Karpas-422 (cell line): ENCODE measurements at regions not wholly inside any gene's neighbourhood (a gene's known extent, or its start where the extent isn't known, plus 50 kb on each side); places are given as distances from the start of the nearest gene placed in this dataset.

Experiments used
- DNase-seq: peaks from one replicate; pipeline ENCODE4 v3.0.0-alpha.2; 2015
- H2AFZ ChIP-seq: fragments of 200-600 bp; sonication (generic); 2 replicates; pipeline ENCODE4 v1.6.1; 2014; ENCODE audit warnings: antibody characterized with exemption, low read length, mixed read lengths
- H3K27ac ChIP-seq: fragments of 200-600 bp; sonication (generic); 2 replicates; pipeline ENCODE4 v1.5.1; 2014; ENCODE audit warnings: mild to moderate bottlenecking, low read length, moderate library complexity
- H3K27me3 ChIP-seq: fragments of 200-600 bp; sonication (generic); 2 replicates; pipeline ENCODE4 v1.6.1; 2014; ENCODE audit warnings: low read length, mixed read lengths
- H3K36me3 ChIP-seq: fragments of 200-600 bp; sonication (generic); 2 replicates; pipeline ENCODE4 v1.6.1; 2014; ENCODE audit warnings: low read length, mixed read lengths; ENCODE audit not compliant: insufficient read depth
- H3K4me1 ChIP-seq: fragments of 200-600 bp; sonication (generic); 2 replicates; pipeline ENCODE4 v1.6.1; 2014; ENCODE audit warnings: mild to moderate bottlenecking, low read length, mixed read lengths
- H3K4me2 ChIP-seq: fragments of 200-600 bp; sonication (generic); 2 replicates; pipeline ENCODE4 v1.6.1; 2014; ENCODE audit warnings: low read length, low read depth, mild to moderate bottlenecking; ENCODE audit not compliant: poor library complexity, severe bottlenecking
- H3K4me3 ChIP-seq: fragments of 200-600 bp; sonication (generic); 2 replicates; pipeline ENCODE4 v1.5.1; 2014; ENCODE audit warnings: mild to moderate bottlenecking, antibody characterized with exemption, low read length, mixed read lengths
- H3K79me2 ChIP-seq: fragments of 200-600 bp; sonication (generic); 2 replicates; pipeline ENCODE4 v1.6.1; 2014; ENCODE audit warnings: mild to moderate bottlenecking, low read length, mixed read lengths
- H3K9ac ChIP-seq: fragments of 200-600 bp; sonication (generic); 2 replicates; pipeline ENCODE4 v1.6.0; 2014; ENCODE audit warnings: low read length
- H3K9me2 ChIP-seq: fragments of 200-600 bp; sonication (generic), shearing (Covaris generic); replicated peaks from 2 replicates; pipeline ENCODE4 v1.6.0; 2014; ENCODE audit warnings: mild to moderate bottlenecking, low read length, moderate library complexity; ENCODE audit not compliant: insufficient read depth
- H3K9me3 ChIP-seq: fragments of 300-700, 200-600 bp; sonication (generic); 2 replicates; pipeline ENCODE4 v1.6.1; 2014; ENCODE audit warnings: low read length, mixed read lengths
- H4K20me1 ChIP-seq: fragments of 200-600 bp; sonication (generic); 2 replicates; pipeline ENCODE4 v1.6.1; 2014; ENCODE audit warnings: mild to moderate bottlenecking, antibody characterized with exemption, low read length, low read depth; ENCODE audit not compliant: insufficient read depth

GRCh38 chr2:66344087-66344663 lies 90.8 kb upstream of the MEIS1 start:
- Histone ChIP-seq H2AFZ (no peak overlapping the region), H3K9me2 (no peaks in the 10 kb centered on the region), H3K4me2 (no peak overlapping the region), H3K79me2 (no peaks in the 10 kb centered on the region), H3K4me1 (no peaks in the 10 kb centered on the region), H3K27me3 (no peaks in the 10 kb centered on the region), H3K9me3 (no peaks in the 10 kb centered on the region), H3K9ac (no peak overlapping the region), H3K4me3 (no peak overlapping the region), H3K27ac (no peak overlapping the region), H4K20me1 (no peaks in the 10 kb centered on the region), H3K36me3 (no peaks in the 10 kb centered on the region)
- DNase-seq: no peak

GRCh38 chr2:66343259-66343658 lies 91.7 kb upstream of the MEIS1 start:
- Histone ChIP-seq H3K36me3 (no peaks in the 10 kb centered on the region), H3K27me3 (no peaks in the 10 kb centered on the region), H3K9ac (no peak overlapping the region), H3K79me2 (no peaks in the 10 kb centered on the region), H4K20me1 (no peaks in the 10 kb centered on the region), H3K4me3 (no peak overlapping the region), H3K27ac (no peak overlapping the region), H3K4me2 (no peak overlapping the region), H3K9me2 (no peaks in the 10 kb centered on the region), H2AFZ (no peak overlapping the region), H3K4me1 (no peaks in the 10 kb centered on the region), H3K9me3 (no peaks in the 10 kb centered on the region)
- no peak for DNase-seq

- H3K79me2 ChIP-seq: no peaks in the 10 kb centered on the region
Measured at GRCh38 chr2:66340521-66340920, 94.4 kb upstream of the MEIS1 start.

GRCh38 chr2:66334237-66335029 lies 100.5 kb upstream of the MEIS1 start:
- Histone ChIP-seq H3K4me2 (no peak overlapping the region), H2AFZ (no peak overlapping the region), H3K4me3 (no peak overlapping the region), H3K4me1 (no peaks in the 10 kb centered on the region), H3K27ac (no peak overlapping the region), H3K79me2 (no peaks in the 10 kb centered on the region), H3K36me3 (no peaks in the 10 kb centered on the region), H3K27me3 (no peaks in the 10 kb centered on the region), H3K9ac (no peak overlapping the region), H4K20me1 (no peaks in the 10 kb centered on the region), H3K9me3 (no peaks in the 10 kb centered on the region), H3K9me2 (no peaks in the 10 kb centered on the region)
- DNase-seq: no peak

More at GRCh38 chr2:66340521-66340920, 94.4 kb upstream of the MEIS1 start:
- Histone ChIP-seq H3K4me2 (no peak overlapping the region), H3K4me3 (no peak overlapping the region), H3K4me1 (no peaks in the 10 kb centered on the region), H3K9me2 (no peaks in the 10 kb centered on the region), H4K20me1 (no peaks in the 10 kb centered on the region), H3K36me3 (no peaks in the 10 kb centered on the region), H3K9ac (no peak overlapping the region), H2AFZ (no peak overlapping the region), H3K27me3 (no peaks in the 10 kb centered on the region), H3K27ac (no peak overlapping the region), H3K9me3 (no peaks in the 10 kb centered on the region)
- DNase-seq: no peak

- no peak for DNase-seq
- H3K9ac ChIP-seq: no peak overlapping the region
- no peaks in the 10 kb centered on the region for H3K4me1 ChIP-seq
- no peaks in the 10 kb centered on the region for H3K9me2 ChIP-seq
- H4K20me1 ChIP-seq: no peaks in the 10 kb centered on the region
- H3K36me3 ChIP-seq: no peaks in the 10 kb centered on the region
- H3K79me2 ChIP-seq: no peaks in the 10 kb centered on the region
- H3K9me3 ChIP-seq: no peaks in the 10 kb centered on the region
- H3K27me3 ChIP-seq: 0 out of 2 replicates have a peak, but pooled peaks cover 2% of the 10 kb centered on the region
- H3K4me2 ChIP-seq: no peak overlapping the region
- H2AFZ ChIP-seq: no peak overlapping the region
- H3K4me3 ChIP-seq: no peak overlapping the region
- no peak overlapping the region for H3K27ac ChIP-seq
Measured at GRCh38 chr2:66331176-66331575, 103.7 kb upstream of the MEIS1 start.

GRCh38 chr2:66329081-66329605 lies 105.8 kb upstream of the MEIS1 start:
- Histone ChIP-seq H3K79me2 (no peaks in the 10 kb centered on the region), H3K4me3 (no peak overlapping the region), H3K36me3 (no peaks in the 10 kb centered on the region), H2AFZ (no peak overlapping the region), H3K4me1 (no peaks in the 10 kb centered on the region), H3K4me2 (no peak overlapping the region), H3K9me3 (no peaks in the 10 kb centered on the region), H4K20me1 (no peaks in the 10 kb centered on the region), H3K9ac (no peak overlapping the region), H3K27me3 (0 out of 2 replicates have a peak, but pooled peaks cover 2% of the 10 kb centered on the region), H3K27ac (no peak overlapping the region), H3K9me2 (no peaks in the 10 kb centered on the region)
- DNase-seq: no peak

GRCh38 chr2:66327066-66327740 lies 107.7 kb upstream of the MEIS1 start:
- Histone ChIP-seq H3K9me2 (no peaks in the 10 kb centered on the region), H3K9ac (no peak overlapping the region), H3K79me2 (no peaks in the 10 kb centered on the region), H4K20me1 (no peaks in the 10 kb centered on the region), H3K4me3 (no peak overlapping the region), H3K9me3 (no peaks in the 10 kb centered on the region), H3K4me2 (no peak overlapping the region), H3K4me1 (no peaks in the 10 kb centered on the region), H3K27ac (no peak overlapping the region), H3K36me3 (no peaks in the 10 kb centered on the region), H3K27me3 (0 out of 2 replicates have a peak, but pooled peaks cover 2% of the 10 kb centered on the region), H2AFZ (no peak overlapping the region)
- no peak for DNase-seq

- Histone ChIP-seq H4K20me1 (no peaks in the 10 kb centered on the region), H3K27ac (no peak overlapping the region), H3K9ac (no peak overlapping the region), H3K4me1 (no peaks in the 10 kb centered on the region), H2AFZ (no peak overlapping the region), H3K27me3 (0 out of 2 replicates have a peak, but pooled peaks cover 2% of the 10 kb centered on the region), H3K4me3 (no peak overlapping the region), H3K36me3 (no peaks in the 10 kb centered on the region), H3K79me2 (no peaks in the 10 kb centered on the region), H3K4me2 (no peak overlapping the region), H3K9me2 (no peaks in the 10 kb centered on the region), H3K9me3 (no peaks in the 10 kb centered on the region)
- no peak for DNase-seq
Measured at GRCh38 chr2:66324909-66325528, 109.9 kb upstream of the MEIS1 start.
